Nephron (organoid): ENCODE measurements at regions not wholly inside any gene's neighbourhood (a gene's known extent, or its start where the extent isn't known, plus 50 kb on each side); places are given as distances from the start of the nearest gene placed in this dataset.

Experiments used
- H3K27ac Mint-ChIP-seq, 3 experiments: 2 replicates each; pipeline ENCODE4 v1.8.0; 2020; ENCODE audit warnings: mixed read lengths in 3 of 3, mild to moderate bottlenecking in 2 of 3, moderate library complexity in 1 of 3
- H3K27me3 Mint-ChIP-seq: 2 replicates; pipeline ENCODE4 v1.8.0; 2021; ENCODE audit warnings: low read depth, mild to moderate bottlenecking, moderate library complexity, mixed read lengths
- H3K36me3 Mint-ChIP-seq: 2 replicates; pipeline ENCODE4 v1.8.0; 2020; ENCODE audit warnings: low read depth, mixed read lengths
- H3K4me1 Mint-ChIP-seq: 2 replicates; pipeline ENCODE4 v1.8.0; 2020; ENCODE audit warnings: mixed read lengths
- H3K4me3 Mint-ChIP-seq, 3 experiments: 2 replicates each; pipeline ENCODE4 v1.8.0; 2020; ENCODE audit warnings: mild to moderate bottlenecking in 3 of 3, mixed read lengths in 3 of 3, moderate library complexity in 2 of 3
- H3K9me3 Mint-ChIP-seq: 2 replicates; pipeline ENCODE4 v1.8.0; 2020; ENCODE audit warnings: mixed read lengths
- CTCF ChIP-seq, 3 experiments: fragments of 200-600 bp; sonication (generic); IDR thresholded peaks; one replicate each; pipeline ENCODE4 v1.5.0; 2021; ENCODE audit warnings: antibody characterized with exemption in 3 of 3; ENCODE audit not compliant: unreplicated experiment in 3 of 3

- H3K4me3 Mint-ChIP-seq, result no peak overlapping the region
- no peaks in the 10 kb centered on the region for H3K36me3 Mint-ChIP-seq
- no peaks in the 10 kb centered on the region for H3K9me3 Mint-ChIP-seq
- no peak overlapping the region for H3K27ac Mint-ChIP-seq
- peaks cover 4% of the 10 kb centered on the region for H3K27me3 Mint-ChIP-seq
- H3K4me1 Mint-ChIP-seq, result no peaks in the 10 kb centered on the region
- TF ChIP-seq CTCF (IDR thresholded peaks at IDR 0.05; ENCODE audit: unreplicated experiment in 3 of 3), result no peak
Observed at GRCh38 chr2:228627510-228627909, 446.0 kb upstream of the SPHKAP start.

GRCh38 chr2:228625481-228625880 lies 444.0 kb upstream of the SPHKAP start:
- peaks cover 4% of the 10 kb centered on the region for H3K27me3 Mint-ChIP-seq
- no peaks in the 10 kb centered on the region for H3K9me3 Mint-ChIP-seq
- no peak overlapping the region for H3K4me3 Mint-ChIP-seq
- H3K4me1 Mint-ChIP-seq, result no peaks in the 10 kb centered on the region
- no peak overlapping the region for H3K27ac Mint-ChIP-seq
- H3K36me3 Mint-ChIP-seq, result no peaks in the 10 kb centered on the region
- no peak for TF ChIP-seq CTCF (IDR thresholded peaks at IDR 0.05; ENCODE audit: unreplicated experiment in 3 of 3)

GRCh38 chr2:228624733-228625132 lies 443.2 kb upstream of the SPHKAP start:
- H3K9me3 Mint-ChIP-seq, result no peaks in the 10 kb centered on the region
- peaks cover 4% of the 10 kb centered on the region for H3K27me3 Mint-ChIP-seq
- no peak for TF ChIP-seq CTCF (IDR thresholded peaks at IDR 0.05; ENCODE audit: unreplicated experiment in 3 of 3)
- H3K4me1 Mint-ChIP-seq, result no peaks in the 10 kb centered on the region
- H3K27ac Mint-ChIP-seq, result no peak overlapping the region
- no peak overlapping the region for H3K4me3 Mint-ChIP-seq
- H3K36me3 Mint-ChIP-seq, result no peaks in the 10 kb centered on the region

GRCh38 chr2:228615496-228615895 lies 434.0 kb upstream of the SPHKAP start:
- no peaks in the 10 kb centered on the region for H3K9me3 Mint-ChIP-seq
- no peak overlapping the region for H3K27ac Mint-ChIP-seq
- no peak for TF ChIP-seq CTCF (IDR thresholded peaks at IDR 0.05; ENCODE audit: unreplicated experiment in 3 of 3)
- H3K4me1 Mint-ChIP-seq, result peaks cover 8% of the 10 kb centered on the region
- H3K27me3 Mint-ChIP-seq, result no peaks in the 10 kb centered on the region
- H3K36me3 Mint-ChIP-seq, result no peaks in the 10 kb centered on the region
- H3K4me3 Mint-ChIP-seq, result no peak overlapping the region

GRCh38 chr2:228614741-228615140 lies 433.3 kb upstream of the SPHKAP start:
- H3K4me1 Mint-ChIP-seq, result peaks cover 14% of the 10 kb centered on the region
- H3K4me3 Mint-ChIP-seq, result no peak overlapping the region
- H3K27me3 Mint-ChIP-seq, result no peaks in the 10 kb centered on the region
- no peak for TF ChIP-seq CTCF (IDR thresholded peaks at IDR 0.05; ENCODE audit: unreplicated experiment in 3 of 3)
- H3K36me3 Mint-ChIP-seq, result no peaks in the 10 kb centered on the region
- H3K9me3 Mint-ChIP-seq, result no peaks in the 10 kb centered on the region
- H3K27ac Mint-ChIP-seq, result no peak overlapping the region

GRCh38 chr2:228613133-228613850 lies 431.8 kb upstream of the SPHKAP start:
- Mint-ChIP-seq H3K9me3 (peaks cover under 1% of the 10 kb centered on the region), H3K4me3 (no peak overlapping the region), H3K36me3 (no peaks in the 10 kb centered on the region), H3K4me1 (peaks cover 16% of the 10 kb centered on the region), H3K27ac (no peak overlapping the region), H3K27me3 (no peaks in the 10 kb centered on the region)
- TF ChIP-seq CTCF (IDR thresholded peaks at IDR 0.05; ENCODE audit: unreplicated experiment in 3 of 3), result no peak
